Skeletal muscle tissue (tissue), 3 donors: ENCODE measurements at regions not wholly inside any gene's neighbourhood (a gene's known extent, or its start where the extent isn't known, plus 50 kb on each side); places are given as distances from the start of the nearest gene placed in this dataset.

Experiments
- H3K27ac ChIP-seq: one replicate; pipeline ENCODE4 v1.7.0; 2013; ENCODE audit warnings: mild to moderate bottlenecking, low read depth, low read length, inconsistent platforms
- H3K27me3 ChIP-seq, 3 donors: one replicate each; pipeline ENCODE4 v1.7.0; 2013; ENCODE audit warnings: low read length in 3 of 3; ENCODE audit not compliant: control insufficient read depth in 3 of 3, insufficient read depth in 3 of 3
- H3K36me3 ChIP-seq, 3 donors: one replicate each; pipeline ENCODE4 v1.7.0; 2013; ENCODE audit warnings: low read length in 3 of 3; ENCODE audit not compliant: control insufficient read depth in 3 of 3, insufficient read depth in 3 of 3
- H3K4me1 ChIP-seq, 3 donors: one replicate each; pipeline ENCODE4 v1.7.0; 2013; ENCODE audit warnings: low read length in 3 of 3, mild to moderate bottlenecking in 3 of 3; ENCODE audit not compliant: control insufficient read depth in 3 of 3, insufficient read depth in 3 of 3
- H3K4me3 ChIP-seq, 3 donors: one replicate each; pipeline ENCODE4 v1.7.0; 2013; ENCODE audit warnings: low read length in 3 of 3
- H3K9ac ChIP-seq, 3 donors: one replicate each; pipeline ENCODE4 v1.7.0; 2013; ENCODE audit warnings: low read length in 3 of 3, mild to moderate bottlenecking in 3 of 3, moderate library complexity in 2 of 3, low read depth in 1 of 3
- H3K9me3 ChIP-seq, 3 donors: one replicate each; pipeline ENCODE4 v1.7.0; 2013; ENCODE audit warnings: low read length in 3 of 3; ENCODE audit not compliant: control insufficient read depth in 3 of 3
- donor health status: Osteomylitis.

DNA sequence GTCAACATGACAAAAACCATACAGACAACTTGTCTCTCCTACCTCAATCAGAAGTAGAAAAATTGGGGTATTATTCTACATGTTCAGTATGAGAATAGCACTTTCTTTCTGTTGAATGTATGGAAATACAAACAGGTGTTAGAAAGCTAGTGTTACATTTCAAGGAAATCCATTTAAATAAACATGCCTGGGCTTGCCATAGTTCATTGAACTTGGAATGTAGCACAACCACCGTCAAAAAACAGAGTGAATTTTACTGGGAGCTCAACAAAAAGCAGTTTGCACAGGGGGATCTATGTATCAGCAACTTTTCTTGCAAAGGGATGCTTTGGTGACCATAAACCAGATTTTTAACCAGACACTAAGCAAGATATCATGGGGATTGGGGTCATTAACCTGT, 307.9 kb upstream of the SMARCA2 start:
- H3K36me3 ChIP-seq, result no peaks in the 10 kb centered on the region
- H3K9ac ChIP-seq, result no peak overlapping the region
- H3K4me3 ChIP-seq, result no peak overlapping the region
- H3K9me3 ChIP-seq, result no peaks in the 10 kb centered on the region
- no peak overlapping the region for H3K27ac ChIP-seq
- no peaks in the 10 kb centered on the region for H3K4me1 ChIP-seq
- peaks cover 0 to 2% (median 0%) of the 10 kb centered on the region in 3 donors for H3K27me3 ChIP-seq

DNA sequence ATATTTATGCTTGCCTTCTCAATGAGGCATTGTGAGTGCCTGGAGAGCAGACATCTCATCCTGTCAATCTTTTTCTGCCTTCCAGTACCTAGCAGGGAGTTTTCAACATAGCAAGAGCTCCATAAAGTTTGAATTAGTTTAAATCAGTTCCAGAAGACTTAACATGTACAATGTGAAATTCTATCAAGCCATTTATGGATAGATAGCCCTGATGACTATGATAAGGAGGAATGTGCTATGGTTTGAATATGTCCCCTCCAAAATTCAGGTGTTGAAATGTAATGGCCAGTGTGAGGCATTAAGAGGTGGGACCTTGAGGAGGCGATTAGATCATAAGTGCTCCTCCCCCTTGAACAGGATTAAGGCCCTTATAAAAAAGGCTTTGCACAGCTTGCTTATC, 306.9 kb upstream of the SMARCA2 start:
- Histone ChIP-seq H3K36me3 (no peaks in the 10 kb centered on the region), H3K9ac (no peak overlapping the region), H3K9me3 (no peaks in the 10 kb centered on the region), H3K27ac (no peak overlapping the region), H3K4me1 (no peaks in the 10 kb centered on the region), H3K27me3 (peaks cover 0 to 2% (median 0%) of the 10 kb centered on the region in 3 donors), H3K4me3 (no peak overlapping the region)

DNA sequence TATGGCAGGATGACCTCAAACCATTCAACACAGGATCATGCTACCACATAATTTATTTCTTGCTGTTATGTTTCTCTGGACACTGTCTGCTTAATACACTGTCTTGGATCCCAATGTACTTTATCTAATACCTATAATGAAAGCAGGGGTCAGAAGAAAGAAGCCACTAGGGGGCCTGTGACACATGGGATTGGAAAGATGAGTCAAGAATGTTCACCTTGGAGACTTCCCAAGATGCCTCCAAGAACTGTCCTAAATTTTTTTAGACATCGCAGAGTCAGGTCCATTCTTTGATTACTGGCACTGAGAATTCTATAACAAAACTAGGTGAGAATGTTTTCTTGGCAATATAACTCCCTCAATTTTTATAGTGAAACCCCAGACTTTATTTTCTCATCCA, 305.8 kb upstream of the SMARCA2 start:
- Histone ChIP-seq H3K27me3 (no peaks in the 10 kb centered on the region), H3K27ac (no peak overlapping the region), H3K9ac (no peak overlapping the region), H3K4me1 (no peaks in the 10 kb centered on the region), H3K36me3 (no peaks in the 10 kb centered on the region), H3K9me3 (no peaks in the 10 kb centered on the region), H3K4me3 (no peak overlapping the region)

DNA sequence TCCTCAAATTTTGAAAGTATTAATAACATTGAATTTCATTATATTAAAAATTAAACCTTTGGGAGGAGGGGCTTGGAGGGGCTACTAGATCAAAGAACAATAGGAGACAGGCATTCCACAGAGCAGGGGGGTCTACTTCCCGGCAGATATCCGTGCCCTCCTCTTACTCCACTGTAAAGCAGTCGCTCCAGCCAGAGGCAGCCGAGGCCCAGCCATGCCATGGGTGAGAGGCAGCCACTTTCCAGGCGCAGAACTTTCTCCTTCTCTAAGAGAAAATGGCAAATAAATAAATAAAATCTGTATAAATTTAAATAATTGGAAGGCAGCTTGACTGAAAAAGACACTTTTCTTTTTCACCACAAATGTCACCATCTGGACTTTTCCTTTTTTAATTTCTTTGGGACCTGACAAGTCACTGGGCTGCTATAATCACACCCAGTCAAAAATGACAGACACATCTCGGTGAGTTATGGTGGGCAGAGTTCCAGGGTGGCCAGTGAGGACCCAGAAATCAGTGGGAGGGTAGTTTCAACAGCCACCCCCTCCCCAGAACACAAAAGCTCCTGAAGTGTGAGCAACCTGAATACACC, 302.2 kb upstream of the SMARCA2 start:
- Histone ChIP-seq H3K36me3 (no peaks in the 10 kb centered on the region), H3K4me1 (no peaks in the 10 kb centered on the region), H3K9ac (no peak overlapping the region), H3K9me3 (no peaks in the 10 kb centered on the region), H3K4me3 (no peak overlapping the region), H3K27me3 (no peaks in the 10 kb centered on the region), H3K27ac (no peak overlapping the region)

DNA sequence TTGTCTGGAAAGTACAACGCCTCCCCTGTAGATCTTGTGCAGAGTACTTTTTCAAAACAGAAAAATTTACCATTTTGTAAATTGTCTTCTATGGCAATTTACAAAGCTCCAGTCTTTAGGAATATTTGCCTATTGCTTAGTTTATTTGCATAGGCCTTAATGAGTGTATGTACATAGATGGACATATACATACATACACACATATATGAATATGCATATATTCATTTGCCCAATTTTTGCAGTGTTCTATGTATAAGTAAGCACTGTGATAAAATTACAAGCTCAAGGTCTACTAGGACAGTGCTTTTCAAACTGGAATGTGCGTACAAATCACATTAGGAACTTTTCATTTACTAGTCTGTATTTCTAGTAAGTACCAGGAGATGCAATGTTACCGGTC, 301.3 kb upstream of the SMARCA2 start:
- Histone ChIP-seq H3K27ac (no peak overlapping the region), H3K36me3 (no peaks in the 10 kb centered on the region)

DNA sequence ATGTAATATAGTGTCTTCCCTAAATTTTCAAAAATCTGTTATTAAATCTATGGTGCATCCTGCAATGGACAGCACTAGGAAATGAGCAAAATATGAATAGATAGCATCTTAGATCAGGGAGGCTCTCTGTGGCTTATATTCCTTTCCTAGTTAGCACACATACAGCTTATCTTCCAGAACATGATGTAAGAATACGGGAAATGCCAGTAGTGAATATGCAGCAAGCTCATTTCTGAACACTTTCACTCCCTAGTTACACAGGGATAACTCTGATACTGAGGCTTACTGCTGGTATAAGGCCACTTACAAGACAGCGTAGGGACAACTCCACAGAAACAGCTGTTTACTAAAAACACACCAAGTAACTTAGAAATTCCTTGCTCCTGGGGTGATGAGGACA, 297.3 kb upstream of the SMARCA2 start:
- H3K36me3 ChIP-seq, result no peaks in the 10 kb centered on the region
- no peaks in the 10 kb centered on the region for H3K4me1 ChIP-seq
- H3K9me3 ChIP-seq, result no peaks in the 10 kb centered on the region
- H3K9ac ChIP-seq, result no peak overlapping the region
- no peaks in the 10 kb centered on the region for H3K27me3 ChIP-seq
- no peak overlapping the region for H3K27ac ChIP-seq
- no peak overlapping the region for H3K4me3 ChIP-seq

More for the DNA sequence above, 301.3 kb upstream of the SMARCA2 start:
- Histone ChIP-seq H3K27me3 (no peaks in the 10 kb centered on the region), H3K4me3 (no peak overlapping the region), H3K9ac (no peak overlapping the region), H3K4me1 (no peaks in the 10 kb centered on the region), H3K9me3 (no peaks in the 10 kb centered on the region)

DNA sequence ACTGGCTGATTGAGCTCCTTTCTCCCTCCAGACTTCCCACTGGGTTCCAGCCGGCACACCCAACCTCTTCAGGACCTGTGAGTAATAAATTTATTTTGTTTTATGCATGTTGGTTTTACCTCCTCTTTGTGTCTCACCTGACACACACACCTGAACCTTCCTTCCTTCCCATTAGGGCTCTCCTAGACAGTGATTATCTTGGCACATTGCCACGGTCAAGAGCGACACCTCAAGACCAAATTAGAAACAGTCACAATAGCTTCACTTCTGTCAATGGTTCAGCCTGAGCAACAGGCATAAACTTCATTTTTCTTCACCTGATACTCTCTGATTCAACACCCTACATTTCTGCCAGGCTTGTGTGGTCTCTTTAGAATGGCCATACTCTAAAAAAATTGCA, 296.3 kb upstream of the SMARCA2 start:
- no peak overlapping the region for H3K27ac ChIP-seq
- H3K9me3 ChIP-seq, result no peaks in the 10 kb centered on the region
- H3K36me3 ChIP-seq, result no peaks in the 10 kb centered on the region
- H3K4me3 ChIP-seq, result no peak overlapping the region
- H3K27me3 ChIP-seq, result no peaks in the 10 kb centered on the region
- H3K9ac ChIP-seq, result no peak overlapping the region
- H3K4me1 ChIP-seq, result no peaks in the 10 kb centered on the region

DNA sequence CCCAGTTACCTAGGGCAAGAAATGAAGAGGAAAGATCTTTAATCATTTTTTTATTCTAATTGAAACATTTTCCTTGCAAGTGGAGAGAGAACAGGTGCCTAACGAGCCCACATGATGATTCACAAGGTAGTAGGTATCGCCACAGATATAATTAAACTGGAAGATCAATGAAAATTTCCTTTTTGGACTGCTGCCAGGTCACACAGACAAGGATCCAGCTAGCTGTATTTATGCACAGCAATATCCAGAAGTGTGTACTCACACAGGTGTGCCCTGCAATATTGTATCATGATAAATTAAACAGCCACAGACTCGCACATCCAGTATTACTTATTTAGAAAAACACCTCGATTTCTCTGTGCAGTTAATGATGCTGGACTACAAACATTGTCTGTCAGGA, 294.0 kb upstream of the SMARCA2 start:
- no peak overlapping the region for H3K9ac ChIP-seq
- no peaks in the 10 kb centered on the region for H3K27me3 ChIP-seq
- H3K4me1 ChIP-seq, result no peaks in the 10 kb centered on the region
- no peaks in the 10 kb centered on the region for H3K9me3 ChIP-seq
- H3K4me3 ChIP-seq, result no peak overlapping the region
- H3K27ac ChIP-seq, result no peak overlapping the region
- H3K36me3 ChIP-seq, result no peaks in the 10 kb centered on the region

DNA sequence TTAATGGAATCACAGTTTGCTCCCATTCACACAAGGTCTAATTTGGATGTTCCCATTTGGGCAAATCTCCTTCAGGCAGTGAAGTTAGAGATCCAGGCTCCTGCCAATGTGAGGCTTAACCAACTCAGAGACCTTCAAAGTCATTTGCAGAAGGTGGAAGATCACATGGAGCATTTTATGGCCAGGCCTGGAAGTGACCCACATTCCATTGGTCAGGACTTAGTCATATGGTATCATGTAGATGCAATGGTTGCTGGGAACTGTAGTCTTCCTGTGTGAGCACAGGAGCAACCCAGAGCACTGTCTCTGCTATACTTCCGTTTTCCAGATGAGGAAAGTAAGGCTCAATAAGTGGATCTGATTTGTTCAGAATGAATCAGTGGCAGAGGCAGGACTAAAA, 292.7 kb upstream of the SMARCA2 start:
- H3K4me3 ChIP-seq, result no peak overlapping the region
- H3K9me3 ChIP-seq, result no peaks in the 10 kb centered on the region
- H3K9ac ChIP-seq, result no peak overlapping the region
- H3K4me1 ChIP-seq, result no peaks in the 10 kb centered on the region
- H3K27me3 ChIP-seq, result no peaks in the 10 kb centered on the region
- no peaks in the 10 kb centered on the region for H3K36me3 ChIP-seq
- no peak overlapping the region for H3K27ac ChIP-seq

DNA sequence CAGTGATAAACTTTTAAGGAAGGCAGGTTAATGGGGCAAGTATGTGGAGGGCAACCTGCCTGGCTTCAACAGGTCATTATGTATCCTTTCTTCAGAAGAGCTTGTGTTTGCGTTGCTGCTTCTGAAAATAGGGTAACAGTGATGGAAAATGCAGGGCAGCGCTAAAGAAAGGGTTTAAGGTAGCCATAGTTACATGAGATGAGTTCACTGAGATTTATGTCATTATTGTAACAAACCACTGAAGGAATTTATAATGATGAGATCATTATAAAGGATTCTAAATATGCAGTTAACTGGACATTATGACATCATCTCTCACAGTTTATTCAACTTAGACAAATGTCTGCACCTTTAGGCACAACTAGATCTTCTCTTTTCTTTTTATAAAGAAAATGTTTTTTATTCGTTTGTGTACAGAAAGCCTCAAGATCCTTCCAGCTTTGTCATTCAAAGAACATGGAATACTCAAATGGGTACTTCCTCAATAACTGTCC, 291.6 kb upstream of the SMARCA2 start:
- Histone ChIP-seq H3K27me3 (no peaks in the 10 kb centered on the region), H3K9me3 (no peaks in the 10 kb centered on the region), H3K4me1 (no peaks in the 10 kb centered on the region), H3K36me3 (no peaks in the 10 kb centered on the region), H3K27ac (no peak overlapping the region), H3K4me3 (no peak overlapping the region), H3K9ac (no peak overlapping the region)
